ENCODE measurements at regions not wholly inside any gene's neighbourhood (a gene's known extent, or its start where the extent isn't known, plus 50 kb on each side); places are given as distances from the start of the nearest gene placed in this dataset.

DNA sequence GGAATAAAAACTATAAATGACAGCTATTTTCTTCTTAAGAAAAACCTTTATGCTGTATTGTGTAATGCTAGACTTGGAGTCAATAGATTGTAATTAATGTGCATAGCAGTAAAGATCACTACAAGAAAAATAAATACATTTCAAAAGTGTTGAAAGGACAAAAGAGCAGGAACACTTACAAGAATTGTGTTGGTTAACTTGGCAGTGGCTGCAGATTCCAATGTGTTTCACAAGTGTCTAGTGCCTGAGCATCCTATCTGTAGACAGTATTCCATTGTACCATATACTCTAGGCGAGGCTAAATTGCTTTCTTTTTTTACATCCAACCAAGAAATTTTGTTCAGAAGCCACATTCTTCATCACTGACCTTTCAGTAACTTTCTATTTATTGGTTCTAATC is 924.1 kb downstream of the EPHA7 start:
- Histone ChIP-seq H3K27ac (ENCODE audit: low read depth, low read length) (no peak overlapping the region), H3K9ac (ENCODE audit: low read depth in 1 of 2, low read length in 2 of 2) (no peak overlapping the region), H3K4me3 (ENCODE audit: low read depth in 1 of 2, low read length in 2 of 2) (no peak overlapping the region), H3K9me3 (ENCODE audit: control insufficient read depth in 1 of 2, low read length in 2 of 2) (no peaks in the 10 kb centered on the region), H3K4me1 (ENCODE audit: control insufficient read depth in 1 of 2, insufficient read depth in 2 of 2, low read length in 2 of 2) (no peaks in the 10 kb centered on the region), H3K36me3 (ENCODE audit: control insufficient read depth in 1 of 2, insufficient read depth in 2 of 2, low read length in 2 of 2) (no peaks in the 10 kb centered on the region), H3K27me3 (ENCODE audit: control insufficient read depth in 1 of 2, insufficient read depth in 2 of 2, low read length in 2 of 2) (no peaks in the 10 kb centered on the region)

DNA sequence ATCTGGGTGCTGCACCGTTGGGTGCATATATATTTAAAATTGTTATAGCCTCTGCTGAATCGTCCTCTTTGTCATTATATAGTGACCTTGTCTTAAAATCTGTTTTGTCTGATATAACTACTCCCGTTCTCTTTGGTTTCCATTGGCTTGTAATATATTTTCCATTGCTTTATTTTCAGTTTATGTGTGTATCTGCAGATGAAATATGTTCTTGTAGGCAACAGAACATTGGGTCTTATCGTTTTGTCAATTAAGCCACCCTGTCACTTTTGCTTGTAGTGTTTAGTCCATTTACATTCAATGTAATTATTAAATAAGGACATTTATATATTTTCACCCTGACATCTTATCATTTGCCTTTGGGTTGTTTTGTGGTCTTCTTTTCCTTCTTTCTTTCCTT is 933.9 kb downstream of the EPHA7 start:
- Histone ChIP-seq H3K9me3 (ENCODE audit: control insufficient read depth in 1 of 2, low read length in 2 of 2) (no peaks in the 10 kb centered on the region), H3K4me3 (ENCODE audit: low read depth in 1 of 2, low read length in 2 of 2) (no peak overlapping the region), H3K36me3 (ENCODE audit: control insufficient read depth in 1 of 2, insufficient read depth in 2 of 2, low read length in 2 of 2) (no peaks in the 10 kb centered on the region), H3K9ac (ENCODE audit: low read depth in 1 of 2, low read length in 2 of 2) (no peak overlapping the region), H3K27me3 (ENCODE audit: control insufficient read depth in 1 of 2, insufficient read depth in 2 of 2, low read length in 2 of 2) (no peaks in the 10 kb centered on the region), H3K27ac (ENCODE audit: low read depth, low read length) (no peak overlapping the region), H3K4me1 (ENCODE audit: control insufficient read depth in 1 of 2, insufficient read depth in 2 of 2, low read length in 2 of 2) (no peaks in the 10 kb centered on the region)

DNA sequence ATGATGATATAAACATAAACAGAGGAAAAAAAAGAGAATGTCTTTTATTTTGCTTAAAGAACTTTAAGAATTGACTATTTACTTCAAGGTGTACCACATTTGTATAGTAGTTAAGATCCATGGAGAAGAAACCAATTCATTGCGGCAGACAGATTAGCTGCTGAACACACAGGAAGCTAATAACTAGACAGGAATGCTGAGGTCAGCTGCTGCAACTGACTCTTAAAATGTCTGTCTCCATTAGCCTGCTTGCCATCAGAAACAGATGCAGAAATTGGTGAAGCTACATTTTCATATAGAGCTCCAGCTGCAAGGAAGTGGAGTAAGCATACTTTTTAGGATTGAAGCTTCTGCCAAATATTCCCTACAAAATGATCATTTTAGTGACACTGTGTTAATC is 939.5 kb downstream of the EPHA7 start:
- H3K4me3 ChIP-seq (ENCODE audit: low read depth in 1 of 2, low read length in 2 of 2): no peak overlapping the region
- H3K27me3 ChIP-seq (ENCODE audit: control insufficient read depth in 1 of 2, insufficient read depth in 2 of 2, low read length in 2 of 2): no peaks in the 10 kb centered on the region
- H3K27ac ChIP-seq (ENCODE audit: low read depth, low read length): no peak overlapping the region
- no peaks in the 10 kb centered on the region for H3K9me3 ChIP-seq (ENCODE audit: control insufficient read depth in 1 of 2, low read length in 2 of 2)
- H3K4me1 ChIP-seq (ENCODE audit: control insufficient read depth in 1 of 2, insufficient read depth in 2 of 2, low read length in 2 of 2): no peaks in the 10 kb centered on the region
- H3K9ac ChIP-seq (ENCODE audit: low read depth in 1 of 2, low read length in 2 of 2): no peak overlapping the region
- H3K36me3 ChIP-seq (ENCODE audit: control insufficient read depth in 1 of 2, insufficient read depth in 2 of 2, low read length in 2 of 2): no peaks in the 10 kb centered on the region

DNA sequence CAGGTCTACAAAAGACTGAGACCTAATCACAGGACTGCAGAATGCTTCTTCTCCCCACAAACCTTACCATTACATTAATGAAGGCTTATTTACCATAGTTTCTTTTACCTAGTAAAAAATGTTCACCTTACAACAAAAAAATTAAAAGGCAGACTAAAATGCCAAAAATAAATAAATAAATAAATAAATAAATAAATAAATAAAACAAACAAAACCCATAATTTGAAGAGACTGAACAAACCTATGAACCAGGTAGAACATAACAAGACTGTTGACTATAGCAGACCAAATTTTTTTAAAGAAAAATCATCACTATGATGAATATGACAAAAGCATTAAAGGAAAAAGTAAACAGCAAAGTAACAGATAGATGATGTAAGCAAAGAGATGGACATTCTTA is 946.3 kb downstream of the EPHA7 start:
- Histone ChIP-seq H3K9me3 (ENCODE audit: control insufficient read depth in 1 of 2, low read length in 2 of 2) (no peaks in the 10 kb centered on the region), H3K27ac (ENCODE audit: low read depth, low read length) (no peak overlapping the region), H3K4me1 (ENCODE audit: control insufficient read depth in 1 of 2, insufficient read depth in 2 of 2, low read length in 2 of 2) (no peaks in the 10 kb centered on the region), H3K9ac (ENCODE audit: low read depth in 1 of 2, low read length in 2 of 2) (no peak overlapping the region), H3K27me3 (ENCODE audit: control insufficient read depth in 1 of 2, insufficient read depth in 2 of 2, low read length in 2 of 2) (no peaks in the 10 kb centered on the region), H3K36me3 (ENCODE audit: control insufficient read depth in 1 of 2, insufficient read depth in 2 of 2, low read length in 2 of 2) (no peaks in the 10 kb centered on the region), H3K4me3 (ENCODE audit: low read depth in 1 of 2, low read length in 2 of 2) (no peak overlapping the region)

DNA sequence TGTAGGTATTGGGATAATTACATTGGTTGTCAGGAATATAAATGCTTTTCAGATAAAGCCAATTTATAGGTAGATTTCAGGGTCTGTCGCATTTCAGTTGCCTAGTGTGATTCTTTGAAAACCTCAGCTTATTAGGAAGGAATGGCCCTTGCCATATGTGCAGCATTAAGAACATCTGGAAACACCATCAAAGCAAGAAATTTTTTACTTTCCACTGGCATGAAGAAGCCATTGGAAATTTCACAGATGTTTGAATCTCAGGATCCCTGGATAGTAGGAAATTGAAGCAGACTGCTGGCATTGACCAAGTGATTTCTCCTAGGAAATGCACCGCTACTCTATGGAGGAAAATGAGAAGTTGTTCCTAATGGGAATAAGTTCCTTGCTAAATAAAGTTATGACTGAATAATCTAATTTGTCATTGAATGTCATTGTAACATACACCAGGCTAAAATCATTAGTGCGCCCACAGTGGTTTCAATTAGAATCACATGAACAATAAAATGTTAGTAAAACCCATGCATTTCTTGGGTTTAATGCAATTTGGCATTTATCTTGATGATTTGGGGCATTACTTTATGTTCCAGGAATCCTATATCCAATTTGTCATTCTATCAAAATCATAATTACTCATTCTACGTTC is 950.1 kb downstream of the EPHA7 start:
- no peaks in the 10 kb centered on the region for H3K36me3 ChIP-seq (ENCODE audit: control insufficient read depth in 1 of 2, insufficient read depth in 2 of 2, low read length in 2 of 2)
- no peak overlapping the region for H3K27ac ChIP-seq (ENCODE audit: low read depth, low read length)
- no peaks in the 10 kb centered on the region for H3K4me1 ChIP-seq (ENCODE audit: control insufficient read depth in 1 of 2, insufficient read depth in 2 of 2, low read length in 2 of 2)
- H3K4me3 ChIP-seq (ENCODE audit: low read depth in 1 of 2, low read length in 2 of 2): no peak overlapping the region
- H3K9ac ChIP-seq (ENCODE audit: low read depth in 1 of 2, low read length in 2 of 2): no peak overlapping the region
- H3K27me3 ChIP-seq (ENCODE audit: control insufficient read depth in 1 of 2, insufficient read depth in 2 of 2, low read length in 2 of 2): no peaks in the 10 kb centered on the region
- no peaks in the 10 kb centered on the region for H3K9me3 ChIP-seq (ENCODE audit: control insufficient read depth in 1 of 2, low read length in 2 of 2)

DNA sequence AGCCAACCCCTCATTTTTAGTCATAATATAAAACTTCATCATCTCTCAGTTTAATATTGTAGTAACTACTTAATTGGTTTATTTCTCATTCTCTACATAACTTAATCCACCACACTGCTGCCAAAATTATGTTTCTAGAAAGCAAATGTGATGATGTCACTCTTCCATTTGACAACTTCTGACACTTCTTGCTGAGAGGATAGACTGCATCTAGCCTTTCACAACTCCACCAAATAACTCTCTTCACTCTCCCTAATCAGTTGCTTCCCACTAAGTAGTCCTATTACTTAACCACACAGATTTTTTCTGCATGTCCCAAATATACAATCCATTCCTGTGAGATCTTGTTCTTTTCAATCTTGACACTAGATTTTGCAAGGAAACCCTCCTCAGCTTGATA is 951.3 kb downstream of the EPHA7 start:
- Histone ChIP-seq H3K4me3 (ENCODE audit: low read depth in 1 of 2, low read length in 2 of 2) (no peak overlapping the region), H3K9me3 (ENCODE audit: control insufficient read depth in 1 of 2, low read length in 2 of 2) (no peaks in the 10 kb centered on the region), H3K9ac (ENCODE audit: low read depth in 1 of 2, low read length in 2 of 2) (no peak overlapping the region), H3K4me1 (ENCODE audit: control insufficient read depth in 1 of 2, insufficient read depth in 2 of 2, low read length in 2 of 2) (no peaks in the 10 kb centered on the region), H3K36me3 (ENCODE audit: control insufficient read depth in 1 of 2, insufficient read depth in 2 of 2, low read length in 2 of 2) (no peaks in the 10 kb centered on the region), H3K27ac (ENCODE audit: low read depth, low read length) (no peak overlapping the region), H3K27me3 (ENCODE audit: control insufficient read depth in 1 of 2, insufficient read depth in 2 of 2, low read length in 2 of 2) (no peaks in the 10 kb centered on the region)

DNA sequence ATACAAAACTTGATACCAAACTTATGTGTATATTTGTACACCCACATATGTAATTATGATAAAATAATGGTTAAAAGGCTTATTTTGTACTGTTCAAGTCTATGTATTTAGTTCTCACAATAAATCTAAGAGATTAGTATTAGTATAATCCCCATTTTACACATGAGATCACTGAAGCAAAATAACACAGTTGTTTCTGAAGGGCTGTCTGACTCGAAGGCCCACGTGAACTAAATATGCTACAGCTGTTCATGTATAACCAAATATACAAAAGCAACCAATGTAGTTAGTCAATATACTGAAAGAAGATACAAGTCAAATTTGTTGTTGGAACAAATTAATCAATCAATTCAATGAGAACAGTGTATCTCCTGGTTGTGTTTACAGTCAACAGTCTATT is 959.2 kb downstream of the EPHA7 start:
- Histone ChIP-seq H3K9me3 (ENCODE audit: control insufficient read depth in 1 of 2, low read length in 2 of 2) (no peaks in the 10 kb centered on the region), H3K4me1 (ENCODE audit: control insufficient read depth in 1 of 2, insufficient read depth in 2 of 2, low read length in 2 of 2) (no peaks in the 10 kb centered on the region), H3K27ac (ENCODE audit: low read depth, low read length) (no peak overlapping the region), H3K27me3 (ENCODE audit: control insufficient read depth in 1 of 2, insufficient read depth in 2 of 2, low read length in 2 of 2) (no peaks in the 10 kb centered on the region), H3K4me3 (ENCODE audit: low read depth in 1 of 2, low read length in 2 of 2) (no peak overlapping the region), H3K9ac (ENCODE audit: low read depth in 1 of 2, low read length in 2 of 2) (no peak overlapping the region), H3K36me3 (ENCODE audit: control insufficient read depth in 1 of 2, insufficient read depth in 2 of 2, low read length in 2 of 2) (no peaks in the 10 kb centered on the region)

DNA sequence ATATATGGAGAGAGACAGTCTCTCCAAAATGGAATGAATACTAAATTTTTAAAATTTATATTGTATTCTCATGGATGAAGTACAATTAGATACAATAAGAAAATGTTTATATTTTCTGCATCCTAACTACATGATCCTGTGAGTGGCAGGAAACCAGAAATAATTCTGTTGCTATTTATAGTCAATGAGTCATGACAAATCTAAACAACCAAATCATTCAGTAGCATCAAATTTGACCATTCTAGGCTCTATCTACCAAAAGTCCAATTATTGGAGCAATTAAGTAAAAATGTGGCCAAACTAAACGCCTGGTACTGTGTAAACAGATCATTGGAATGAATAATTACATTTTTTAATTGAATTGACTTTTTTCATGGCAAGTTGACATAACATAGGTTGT is 959.8 kb downstream of the EPHA7 start:
- H3K27ac ChIP-seq (ENCODE audit: low read depth, low read length): no peak overlapping the region
- H3K27me3 ChIP-seq (ENCODE audit: control insufficient read depth in 1 of 2, insufficient read depth in 2 of 2, low read length in 2 of 2): no peaks in the 10 kb centered on the region
- no peak overlapping the region for H3K9ac ChIP-seq (ENCODE audit: low read depth in 1 of 2, low read length in 2 of 2)
- no peaks in the 10 kb centered on the region for H3K4me1 ChIP-seq (ENCODE audit: control insufficient read depth in 1 of 2, insufficient read depth in 2 of 2, low read length in 2 of 2)
- no peaks in the 10 kb centered on the region for H3K9me3 ChIP-seq (ENCODE audit: control insufficient read depth in 1 of 2, low read length in 2 of 2)
- H3K36me3 ChIP-seq (ENCODE audit: control insufficient read depth in 1 of 2, insufficient read depth in 2 of 2, low read length in 2 of 2): no peaks in the 10 kb centered on the region
- H3K4me3 ChIP-seq (ENCODE audit: low read depth in 1 of 2, low read length in 2 of 2): no peak overlapping the region

DNA sequence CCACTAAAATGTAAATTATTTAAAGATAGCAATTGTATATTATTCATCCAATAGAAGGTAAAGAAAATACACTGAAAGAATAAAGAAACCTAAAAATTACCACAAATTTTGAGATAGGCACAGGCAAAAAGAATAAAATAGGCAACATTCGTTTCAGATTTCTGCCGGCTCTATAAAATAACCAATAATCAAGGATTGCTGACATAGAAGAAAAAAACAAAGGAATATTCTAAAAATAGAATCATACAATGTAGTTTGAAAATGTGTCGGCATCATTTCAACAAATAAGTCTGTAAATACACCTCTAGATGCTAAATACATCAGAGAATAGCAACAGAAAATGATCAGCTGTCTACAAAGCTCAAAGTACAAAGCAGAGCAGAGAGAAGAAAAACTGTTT is 973.3 kb downstream of the EPHA7 start:
- no peak overlapping the region for H3K9ac ChIP-seq (ENCODE audit: low read depth in 1 of 2, low read length in 2 of 2)
- H3K27ac ChIP-seq (ENCODE audit: low read depth, low read length): no peak overlapping the region
- H3K4me1 ChIP-seq (ENCODE audit: control insufficient read depth in 1 of 2, insufficient read depth in 2 of 2, low read length in 2 of 2): no peaks in the 10 kb centered on the region
- H3K36me3 ChIP-seq (ENCODE audit: control insufficient read depth in 1 of 2, insufficient read depth in 2 of 2, low read length in 2 of 2): no peaks in the 10 kb centered on the region
- H3K4me3 ChIP-seq (ENCODE audit: low read depth in 1 of 2, low read length in 2 of 2): no peak overlapping the region
- H3K9me3 ChIP-seq (ENCODE audit: control insufficient read depth in 1 of 2, low read length in 2 of 2): no peaks in the 10 kb centered on the region
- no peaks in the 10 kb centered on the region for H3K27me3 ChIP-seq (ENCODE audit: control insufficient read depth in 1 of 2, insufficient read depth in 2 of 2, low read length in 2 of 2)

DNA sequence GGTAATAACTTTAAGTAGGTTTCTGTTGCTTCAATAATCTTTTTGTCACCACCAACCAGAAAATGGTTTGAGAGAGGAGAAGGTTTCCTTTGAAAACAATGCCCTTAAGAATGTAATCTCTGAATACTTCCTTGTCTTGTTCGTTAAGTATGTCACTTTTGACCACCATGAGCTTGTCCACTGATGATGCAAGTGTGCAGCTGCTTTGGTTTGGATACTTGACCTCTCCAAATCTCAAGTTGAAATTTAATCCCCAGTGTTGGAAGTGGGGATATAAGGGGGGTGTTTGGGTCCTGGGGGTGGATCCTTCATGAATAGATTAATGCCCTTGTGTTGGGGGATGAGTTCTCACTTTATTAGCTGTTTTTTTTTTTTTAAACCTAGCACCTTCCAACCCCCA is 985.4 kb downstream of the EPHA7 start:
- H3K36me3 ChIP-seq (ENCODE audit: control insufficient read depth in 1 of 2, insufficient read depth in 2 of 2, low read length in 2 of 2): no peaks in the 10 kb centered on the region
- no peak overlapping the region for H3K9ac ChIP-seq (ENCODE audit: low read depth in 1 of 2, low read length in 2 of 2)
- H3K4me1 ChIP-seq (ENCODE audit: control insufficient read depth in 1 of 2, insufficient read depth in 2 of 2, low read length in 2 of 2): no peaks in the 10 kb centered on the region
- H3K4me3 ChIP-seq (ENCODE audit: low read depth in 1 of 2, low read length in 2 of 2): no peak overlapping the region
- H3K9me3 ChIP-seq (ENCODE audit: control insufficient read depth in 1 of 2, low read length in 2 of 2): no peaks in the 10 kb centered on the region
- no peaks in the 10 kb centered on the region for H3K27me3 ChIP-seq (ENCODE audit: control insufficient read depth in 1 of 2, insufficient read depth in 2 of 2, low read length in 2 of 2)
- no peak overlapping the region for H3K27ac ChIP-seq (ENCODE audit: low read depth, low read length)

DNA sequence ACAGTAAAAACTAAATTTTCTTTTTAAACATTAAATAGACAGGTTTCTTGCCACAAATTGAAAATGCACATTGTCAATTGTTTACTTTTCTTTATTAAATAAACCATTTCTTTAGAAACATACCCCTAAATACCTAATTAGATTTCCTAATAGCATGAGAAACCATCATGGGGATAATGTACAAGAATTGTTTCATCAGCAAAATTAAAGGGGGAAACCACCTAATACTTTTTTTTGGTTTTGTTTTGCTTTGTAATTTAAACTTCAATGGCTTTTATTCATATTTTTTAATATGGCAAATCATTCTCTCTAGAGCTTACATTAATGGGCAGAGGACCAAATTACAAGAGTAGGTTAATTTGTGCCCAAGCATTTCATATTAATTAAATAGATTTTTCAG is 987.9 kb downstream of the EPHA7 start:
- no peaks in the 10 kb centered on the region for H3K36me3 ChIP-seq (ENCODE audit: control insufficient read depth in 1 of 2, insufficient read depth in 2 of 2, low read length in 2 of 2)
- H3K9ac ChIP-seq (ENCODE audit: low read depth in 1 of 2, low read length in 2 of 2): no peak overlapping the region
- no peak overlapping the region for H3K27ac ChIP-seq (ENCODE audit: low read depth, low read length)
- no peaks in the 10 kb centered on the region for H3K9me3 ChIP-seq (ENCODE audit: control insufficient read depth in 1 of 2, low read length in 2 of 2)
- no peak overlapping the region for H3K4me3 ChIP-seq (ENCODE audit: low read depth in 1 of 2, low read length in 2 of 2)
- no peaks in the 10 kb centered on the region for H3K27me3 ChIP-seq (ENCODE audit: control insufficient read depth in 1 of 2, insufficient read depth in 2 of 2, low read length in 2 of 2)
- H3K4me1 ChIP-seq (ENCODE audit: control insufficient read depth in 1 of 2, insufficient read depth in 2 of 2, low read length in 2 of 2): no peaks in the 10 kb centered on the region
